Activated CD4-positive, alpha-beta T cell treated with anti-CD3 and anti-CD28 coated beads, Interleukin-2, Interleukin-6, amounts not matched to agents 100 ng/mL and 50 ng/mL, durations not matched to agents 16 hours and 8 hours (primary cell): ENCODE measurements at regions not wholly inside any gene's neighbourhood (a gene's known extent, or its start where the extent isn't known, plus 50 kb on each side); places are given as distances from the start of the nearest gene placed in this dataset.

Source experiments
- DNase-seq: peaks from one replicate; pipeline ENCODE4 v3.0.0-alpha.2; 2020

DNA sequence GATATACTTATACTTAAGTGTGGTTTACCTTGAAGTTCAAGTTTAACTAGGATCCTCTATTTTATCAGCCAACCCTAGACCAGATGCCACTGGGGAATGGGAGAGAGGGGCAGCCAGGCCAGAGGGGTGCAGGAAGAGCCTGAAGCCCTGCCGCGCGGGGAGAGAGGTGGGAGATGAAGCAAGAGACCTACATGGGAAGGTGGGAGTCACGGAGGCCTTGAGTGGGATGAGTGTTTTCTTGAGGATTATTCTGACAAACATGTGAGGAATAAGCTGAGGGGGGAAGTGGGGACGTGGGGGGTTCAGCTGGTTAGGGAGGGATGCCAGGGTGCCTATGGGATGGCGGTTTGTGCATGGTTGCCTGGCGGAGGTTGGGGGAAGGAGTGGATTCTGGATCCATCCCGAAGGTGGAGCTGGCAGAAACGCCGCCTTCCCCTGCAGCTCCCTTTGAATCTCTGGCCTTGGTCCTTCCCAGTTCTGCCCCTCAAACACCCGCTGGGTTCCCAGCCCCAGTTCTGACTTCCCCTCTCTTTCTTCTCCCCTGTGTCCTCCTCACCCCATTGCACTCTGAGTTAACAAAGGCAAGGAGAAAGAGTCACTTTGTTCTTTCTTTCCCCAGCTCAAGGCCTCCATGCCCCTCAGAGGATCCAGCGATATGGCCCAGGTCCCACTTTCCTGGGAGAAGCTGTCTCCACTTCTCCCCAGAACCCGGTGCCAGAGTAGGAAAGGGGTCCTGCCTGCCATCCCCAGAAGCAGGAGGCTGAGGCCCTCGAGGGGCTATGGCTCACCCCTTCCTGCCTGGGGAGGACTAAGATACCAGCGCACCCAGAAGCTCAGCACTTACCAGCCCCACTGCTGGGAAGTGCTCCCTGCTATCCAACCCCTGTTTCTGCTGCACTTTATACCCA, 274.2 kb downstream of the UACA start:
- no peak for DNase-seq

DNA sequence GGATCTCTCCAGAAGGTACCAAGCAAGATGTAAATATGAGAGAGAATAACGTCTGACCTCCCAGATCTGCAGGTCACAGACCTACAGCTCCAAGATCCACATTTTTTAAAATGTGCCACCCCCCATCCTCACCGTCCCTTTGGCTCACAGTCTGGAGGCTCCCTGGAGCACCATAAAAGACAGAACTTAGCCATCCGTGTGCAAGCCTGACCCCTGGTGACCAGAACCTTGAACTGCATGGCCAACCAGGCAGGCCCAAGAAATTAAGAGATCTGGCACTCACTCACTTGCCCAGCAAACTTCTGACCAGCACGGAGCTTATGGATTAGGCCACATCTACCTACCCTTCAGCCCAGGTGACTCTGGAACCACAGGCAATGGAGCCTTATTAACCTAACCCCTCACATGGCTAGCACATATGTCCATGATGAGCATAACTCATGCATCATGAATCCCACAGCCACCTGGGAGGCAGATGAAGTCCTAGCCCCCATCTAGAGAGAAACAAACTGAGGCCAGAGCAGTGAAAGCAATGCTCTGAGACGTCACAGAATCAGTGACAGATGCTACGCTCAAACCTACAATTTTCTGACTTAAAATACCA, 275.3 kb downstream of the UACA start:
- DNase-seq = peak; percentile 85

- DNase-seq = no peak
Measured at GRCh38 chr15:70487387-70487740, 276.0 kb downstream of the UACA start.

DNA sequence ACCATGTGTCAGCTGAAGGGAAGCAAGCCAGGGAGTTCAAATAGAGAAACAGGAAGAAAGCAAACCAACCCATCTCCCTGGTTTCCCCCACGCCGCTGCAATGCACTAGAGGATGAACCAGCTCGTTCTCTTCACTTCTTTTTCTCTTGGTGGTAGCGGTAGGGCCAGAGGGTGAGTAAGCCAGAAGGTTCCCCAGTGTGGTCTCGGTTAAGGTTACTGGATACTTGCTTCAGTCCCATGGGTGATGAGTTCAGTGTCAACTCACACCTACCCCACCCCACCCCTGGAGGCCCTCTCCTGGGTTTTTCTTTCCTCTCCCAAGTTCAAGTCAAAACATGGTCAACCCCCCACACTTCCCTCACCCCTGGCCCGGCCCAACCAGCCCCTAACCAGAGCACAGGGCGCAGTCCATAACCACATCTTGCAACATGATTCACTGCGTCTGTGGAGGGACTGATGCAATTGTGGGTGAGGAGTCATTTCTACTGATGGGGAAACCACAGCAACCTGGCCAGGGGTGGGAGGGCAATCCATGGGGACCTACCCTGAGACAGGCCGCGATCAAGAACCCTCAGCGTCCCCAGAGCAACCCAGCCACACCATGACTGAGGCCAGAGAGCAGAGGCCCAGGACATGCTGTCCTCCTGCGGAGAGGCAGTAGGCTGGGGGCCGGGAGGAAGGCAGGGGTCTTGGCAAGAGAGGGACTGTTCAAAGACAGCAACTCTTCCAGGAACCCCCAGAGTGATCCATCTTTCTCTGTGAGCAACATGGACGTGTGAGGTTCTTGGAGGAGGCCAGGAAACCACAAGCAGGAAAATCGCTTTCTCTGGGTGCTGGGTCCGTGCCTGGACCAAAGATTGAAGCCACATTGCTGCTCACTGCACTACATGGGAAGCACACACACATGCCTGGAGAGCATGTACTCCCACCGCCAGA, 276.6 kb downstream of the UACA start:
- DNase-seq = peak; percentile 91

DNA sequence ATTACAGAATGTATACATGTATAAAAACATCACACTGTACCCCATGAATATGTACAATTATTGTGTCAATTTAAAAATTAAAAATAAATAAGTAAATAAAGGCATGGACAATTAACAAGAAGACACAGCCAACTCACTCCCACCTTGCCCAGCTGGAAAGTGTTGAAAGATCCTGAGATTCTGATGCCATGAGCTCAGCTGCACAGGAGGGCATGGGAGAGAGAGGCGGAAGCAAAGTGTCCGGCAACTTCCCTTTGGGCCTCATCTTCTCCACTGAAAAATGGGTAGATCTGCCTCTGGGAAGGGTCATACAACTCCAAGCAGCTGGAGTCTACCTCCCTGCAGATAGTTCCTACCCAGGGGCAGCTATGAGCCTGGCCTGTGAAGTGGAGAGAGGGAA, 277.3 kb downstream of the UACA start:
- DNase-seq = no peak

- no peak for DNase-seq
Measured at GRCh38 chr15:70484993-70485392, 278.4 kb downstream of the UACA start.

DNA sequence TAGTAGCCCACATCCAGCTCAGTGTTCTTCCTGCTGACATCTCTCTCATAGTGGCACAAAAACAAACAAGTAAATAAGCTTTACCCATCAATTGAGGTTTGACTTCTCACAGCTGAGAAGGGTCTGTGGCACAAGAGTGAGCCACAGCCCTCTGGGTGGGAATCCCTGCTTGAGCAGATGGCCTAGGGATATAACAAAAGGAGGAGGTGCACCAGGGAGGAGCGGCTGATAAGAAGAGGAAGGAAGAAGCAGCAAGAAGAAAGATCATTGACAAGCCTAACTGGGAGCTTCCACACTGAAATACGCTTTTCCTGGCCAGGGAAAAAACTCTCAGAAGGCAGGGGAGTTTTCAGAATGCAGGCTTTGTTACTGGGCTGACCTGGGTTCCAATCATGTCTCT, 279.8 kb downstream of the UACA start:
- DNase-seq = no peak

GRCh38 chr15:70480196-70480856, 283.0 kb downstream of the UACA start:
- DNase-seq = peak; percentile 89

- no peak for DNase-seq
Measured at GRCh38 chr15:70479785-70480184, 283.6 kb downstream of the UACA start.

- no peak for DNase-seq
Measured at GRCh38 chr15:70479056-70479455, 284.3 kb downstream of the UACA start.

GRCh38 chr15:70478251-70478990, 284.9 kb downstream of the UACA start:
- peak; percentile 40 for DNase-seq

GRCh38 chr15:70477750-70478250, 285.6 kb downstream of the UACA start:
- DNase-seq = no peak

- no peak for DNase-seq
Measured at GRCh38 chr15:70476441-70476840, 286.9 kb downstream of the UACA start.

- no peak for DNase-seq
Measured at GRCh38 chr15:70475921-70476320, 287.4 kb downstream of the UACA start.

GRCh38 chr15:70475407-70475781, 288.0 kb downstream of the UACA start:
- no peak for DNase-seq

DNA sequence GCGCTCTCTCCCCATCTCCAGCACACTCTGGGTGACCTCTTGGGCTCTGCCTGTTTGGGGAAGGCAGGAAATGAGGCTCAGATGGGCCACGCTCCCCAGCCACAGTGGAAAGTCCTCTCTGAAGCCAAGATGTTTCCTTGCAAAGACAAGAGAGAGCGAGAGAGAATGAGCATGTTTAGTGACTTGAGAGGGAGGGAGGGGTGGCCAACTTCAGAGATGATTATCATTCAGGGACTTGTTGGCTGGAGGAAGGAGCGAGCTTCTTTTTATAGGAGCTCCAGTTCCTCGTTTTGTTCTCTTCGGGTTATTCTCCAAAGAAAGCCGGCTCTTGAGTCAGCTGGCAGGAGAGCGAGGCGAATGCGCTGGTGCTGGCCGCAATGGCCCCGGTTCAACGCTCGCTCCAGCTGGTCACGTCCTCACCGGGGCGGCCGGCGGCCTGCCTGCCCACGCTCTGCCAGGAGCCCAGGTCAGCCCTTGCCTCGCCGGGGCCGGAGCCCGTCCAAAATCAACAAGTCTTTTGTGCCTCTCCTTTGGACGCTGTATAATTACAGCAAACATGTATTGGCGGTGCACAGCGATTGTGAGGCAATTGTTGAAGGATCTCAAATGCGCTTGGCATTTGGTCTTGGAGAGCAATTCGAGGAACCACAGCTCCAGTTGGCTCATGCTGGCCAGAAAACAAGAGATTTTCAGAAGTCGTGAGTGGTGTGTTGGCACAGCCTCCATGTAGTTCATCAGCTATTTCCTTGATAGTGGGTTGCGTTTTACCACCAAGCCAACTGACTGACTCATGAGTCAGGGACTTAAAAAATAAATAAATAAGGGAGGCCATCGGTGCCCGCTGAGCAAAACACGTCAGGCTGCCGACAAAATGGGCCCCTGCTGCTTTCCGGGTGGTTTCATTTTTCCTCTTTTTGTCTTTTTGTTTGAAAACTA, 288.6 kb downstream of the UACA start:
- peak; percentile 41 for DNase-seq

DNA sequence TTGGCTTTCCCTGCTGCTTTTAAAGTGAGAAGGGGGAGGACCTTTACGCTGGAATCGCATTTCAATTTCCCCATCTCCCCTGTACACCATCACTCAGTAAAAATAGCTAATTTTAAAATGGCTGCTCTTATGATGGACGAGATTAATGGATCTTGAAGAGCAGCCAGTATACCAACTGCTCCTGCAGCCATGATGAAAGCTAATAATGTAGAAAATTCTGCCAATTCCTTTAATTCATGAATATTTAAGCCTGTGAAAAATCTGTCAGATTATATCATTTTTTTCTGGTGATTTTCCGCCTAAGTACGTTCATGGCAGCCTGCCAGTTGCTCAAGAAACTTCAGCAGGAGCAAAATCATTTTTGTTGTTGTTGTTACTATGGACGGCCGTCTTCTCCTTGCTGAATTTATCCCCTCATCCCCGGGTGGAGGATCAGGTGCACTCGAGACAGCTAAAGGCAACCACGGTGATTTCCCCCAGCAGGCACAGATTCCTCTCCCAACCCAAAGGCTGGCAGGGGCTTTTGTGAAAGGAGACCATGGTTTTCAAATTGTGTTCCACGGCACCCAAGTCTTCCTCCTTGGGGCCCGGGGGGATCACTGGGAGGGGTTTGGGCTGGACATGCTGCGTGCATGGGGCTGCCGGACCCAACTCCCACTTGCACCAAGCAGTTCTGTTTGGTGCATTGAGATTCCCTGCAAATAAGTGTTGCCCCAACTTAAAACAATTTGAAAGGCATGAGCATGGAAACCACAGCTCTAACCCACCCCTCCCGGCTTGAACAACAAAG, 289.6 kb downstream of the UACA start:
- DNase-seq = no peak

- no peak for DNase-seq
Measured at GRCh38 chr15:70471517-70471916, 291.8 kb downstream of the UACA start.

- DNase-seq = no peak
Measured at GRCh38 chr15:70470556-70471191, 292.7 kb downstream of the UACA start.
